Neural progenitor cell (in vitro differentiated cells): ENCODE measurements at regions not wholly inside any gene's neighbourhood (a gene's known extent, or its start where the extent isn't known, plus 50 kb on each side); places are given as distances from the start of the nearest gene placed in this dataset.

Experiments
- EZH2 ChIP-seq: fragments of 200-600 bp; sonication (generic); IDR thresholded peaks from 2 replicates; pipeline ENCODE4 v1.6.1; 2017; ENCODE audit warnings: antibody characterized with exemption, mild to moderate bottlenecking, moderate library complexity
- TF ChIP-seq, protein P1 (sequence below): fragments of 200-600 bp; sonication (generic); IDR thresholded peaks from 2 replicates; pipeline ENCODE4 v1.5.1; 2017; ENCODE audit warnings: antibody characterized with exemption, mild to moderate bottlenecking

DNA sequence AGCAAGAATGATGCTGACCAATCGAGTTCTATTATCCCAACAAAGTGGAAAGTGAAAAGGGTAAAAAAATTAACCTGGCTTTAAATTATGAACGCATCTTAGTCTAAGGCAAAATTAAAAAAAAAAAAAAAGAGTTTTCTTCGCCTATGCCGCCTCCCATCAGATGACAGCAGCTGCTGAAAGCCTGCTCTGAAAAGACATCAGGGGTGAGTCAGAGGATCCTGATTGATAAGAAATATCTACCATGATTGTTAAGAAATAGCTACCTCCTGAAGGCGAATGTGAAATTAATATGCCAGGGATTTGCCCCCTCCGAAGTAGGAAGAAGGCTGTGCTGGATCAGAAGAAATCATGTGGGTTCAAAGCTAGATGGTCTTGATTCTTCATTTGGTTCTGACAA lies 216.8 kb upstream of the C1orf87 start:
- TF ChIP-seq, protein P1, sequence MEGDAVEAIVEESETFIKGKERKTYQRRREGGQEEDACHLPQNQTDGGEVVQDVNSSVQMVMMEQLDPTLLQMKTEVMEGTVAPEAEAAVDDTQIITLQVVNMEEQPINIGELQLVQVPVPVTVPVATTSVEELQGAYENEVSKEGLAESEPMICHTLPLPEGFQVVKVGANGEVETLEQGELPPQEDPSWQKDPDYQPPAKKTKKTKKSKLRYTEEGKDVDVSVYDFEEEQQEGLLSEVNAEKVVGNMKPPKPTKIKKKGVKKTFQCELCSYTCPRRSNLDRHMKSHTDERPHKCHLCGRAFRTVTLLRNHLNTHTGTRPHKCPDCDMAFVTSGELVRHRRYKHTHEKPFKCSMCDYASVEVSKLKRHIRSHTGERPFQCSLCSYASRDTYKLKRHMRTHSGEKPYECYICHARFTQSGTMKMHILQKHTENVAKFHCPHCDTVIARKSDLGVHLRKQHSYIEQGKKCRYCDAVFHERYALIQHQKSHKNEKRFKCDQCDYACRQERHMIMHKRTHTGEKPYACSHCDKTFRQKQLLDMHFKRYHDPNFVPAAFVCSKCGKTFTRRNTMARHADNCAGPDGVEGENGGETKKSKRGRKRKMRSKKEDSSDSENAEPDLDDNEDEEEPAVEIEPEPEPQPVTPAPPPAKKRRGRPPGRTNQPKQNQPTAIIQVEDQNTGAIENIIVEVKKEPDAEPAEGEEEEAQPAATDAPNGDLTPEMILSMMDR: no peak
- TF ChIP-seq EZH2: no peak
